Cardiac fibroblast (primary cell): ENCODE measurements at regions not wholly inside any gene's neighbourhood (a gene's known extent, or its start where the extent isn't known, plus 50 kb on each side); places are given as distances from the start of the nearest gene placed in this dataset.
A peak's percentile ranks its signal among the peaks of the same experiment; 100 is the strongest.

Source experiments
- DNase-seq, 2 donors: peaks; one replicate each; pipeline versions ENCODE4 v3.0.0 to v3.0.0-alpha.2; 2010; ENCODE audit warnings: low read depth in 2 of 2
- H3K4me3 ChIP-seq, 2 donors: replicated peaks in 1 of 2; 1 replicate in 1 of 2; 2 replicates in 1 of 2; pipeline ENCODE4 v1.5.1; 2011; ENCODE audit warnings: low read depth in 2 of 2, low read length in 2 of 2, mild to moderate bottlenecking in 2 of 2, moderate library complexity in 1 of 2
- TF ChIP-seq, protein P1 (sequence below): IDR thresholded peaks from one replicate; pipeline ENCODE4 v1.5.1; 2011; ENCODE audit warnings: low read depth, mild to moderate bottlenecking, low read length, inconsistent platforms

DNA sequence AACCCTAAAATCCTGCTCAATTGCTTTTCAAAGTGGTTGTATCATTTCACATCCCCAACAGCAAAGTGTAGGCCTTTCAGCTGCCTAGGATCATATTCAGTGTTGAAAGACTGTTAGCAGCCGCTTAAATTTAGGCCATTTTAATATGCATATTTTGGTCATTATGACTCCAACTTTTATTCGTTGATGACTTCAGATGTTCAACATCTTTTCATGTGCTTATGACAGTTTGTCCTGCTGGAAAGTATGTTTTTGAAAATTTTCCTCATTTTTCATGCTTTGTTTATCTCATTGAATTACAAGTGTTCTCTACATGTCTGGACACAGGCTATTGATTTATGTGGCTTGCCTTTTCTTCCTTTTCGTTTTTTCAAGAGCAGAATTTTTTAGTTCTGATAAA, 244.0 kb downstream of the THBS2 start:
- TF ChIP-seq, protein P1, sequence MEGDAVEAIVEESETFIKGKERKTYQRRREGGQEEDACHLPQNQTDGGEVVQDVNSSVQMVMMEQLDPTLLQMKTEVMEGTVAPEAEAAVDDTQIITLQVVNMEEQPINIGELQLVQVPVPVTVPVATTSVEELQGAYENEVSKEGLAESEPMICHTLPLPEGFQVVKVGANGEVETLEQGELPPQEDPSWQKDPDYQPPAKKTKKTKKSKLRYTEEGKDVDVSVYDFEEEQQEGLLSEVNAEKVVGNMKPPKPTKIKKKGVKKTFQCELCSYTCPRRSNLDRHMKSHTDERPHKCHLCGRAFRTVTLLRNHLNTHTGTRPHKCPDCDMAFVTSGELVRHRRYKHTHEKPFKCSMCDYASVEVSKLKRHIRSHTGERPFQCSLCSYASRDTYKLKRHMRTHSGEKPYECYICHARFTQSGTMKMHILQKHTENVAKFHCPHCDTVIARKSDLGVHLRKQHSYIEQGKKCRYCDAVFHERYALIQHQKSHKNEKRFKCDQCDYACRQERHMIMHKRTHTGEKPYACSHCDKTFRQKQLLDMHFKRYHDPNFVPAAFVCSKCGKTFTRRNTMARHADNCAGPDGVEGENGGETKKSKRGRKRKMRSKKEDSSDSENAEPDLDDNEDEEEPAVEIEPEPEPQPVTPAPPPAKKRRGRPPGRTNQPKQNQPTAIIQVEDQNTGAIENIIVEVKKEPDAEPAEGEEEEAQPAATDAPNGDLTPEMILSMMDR, result no peak
- no peak for DNase-seq

DNA sequence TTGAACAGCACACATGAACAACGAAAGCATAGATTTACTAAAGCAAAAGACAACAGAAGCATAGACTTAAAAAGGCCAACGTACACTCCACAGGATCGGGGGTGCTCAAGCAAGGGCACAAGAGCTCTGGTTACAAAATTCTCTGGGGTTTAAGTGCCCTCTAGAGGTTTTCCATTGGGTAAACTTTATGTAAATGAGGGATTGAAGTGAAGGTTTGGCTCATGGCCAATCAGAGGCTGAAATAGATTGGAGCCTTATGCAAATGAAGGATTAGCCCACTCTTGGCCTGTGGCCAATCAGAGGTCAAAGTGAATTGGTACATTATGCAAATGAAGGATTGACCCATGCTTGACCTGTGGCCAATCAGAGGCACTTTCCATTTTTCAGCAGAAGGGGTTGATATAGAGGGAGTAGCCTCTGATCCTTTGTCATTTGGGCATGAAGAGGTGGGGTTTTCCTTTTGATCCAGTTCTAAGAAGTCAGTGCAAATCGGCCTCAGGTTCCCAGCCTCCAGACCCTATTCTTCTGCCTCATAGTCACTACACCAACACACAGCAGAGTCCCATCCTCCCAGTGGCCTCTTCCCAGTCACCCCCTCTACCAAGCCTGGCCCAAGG, 244.9 kb downstream of the THBS2 start:
- peak; percentile 20 to 24 for DNase-seq
- no peak overlapping the region for H3K4me3 ChIP-seq
- TF ChIP-seq, protein P1, result no peak

More for the DNA sequence above, 244.0 kb downstream of the THBS2 start:
- H3K4me3 ChIP-seq, result no peak overlapping the region

DNA sequence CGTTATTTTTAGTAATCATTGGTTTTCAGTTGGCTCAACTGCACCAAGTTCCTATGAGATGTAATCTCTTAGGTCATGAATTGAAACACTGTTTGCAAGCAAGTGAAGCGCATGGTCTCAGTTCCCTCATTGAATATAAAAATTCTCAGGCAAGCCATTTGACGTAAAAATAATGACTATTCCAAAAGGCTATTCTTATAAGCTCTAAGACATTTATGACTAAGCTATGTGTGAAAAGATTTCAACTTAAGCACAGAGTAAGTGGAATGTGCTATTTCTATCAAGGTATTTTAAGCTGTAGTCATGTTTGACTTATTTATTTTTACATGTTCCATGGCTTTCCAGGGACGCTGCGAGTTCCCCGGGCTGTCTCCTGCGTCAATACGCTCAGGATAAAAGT, 248.5 kb downstream of the THBS2 start:
- TF ChIP-seq, protein P1, result no peak
- H3K4me3 ChIP-seq, result no peak overlapping the region
- no peak for DNase-seq

DNA sequence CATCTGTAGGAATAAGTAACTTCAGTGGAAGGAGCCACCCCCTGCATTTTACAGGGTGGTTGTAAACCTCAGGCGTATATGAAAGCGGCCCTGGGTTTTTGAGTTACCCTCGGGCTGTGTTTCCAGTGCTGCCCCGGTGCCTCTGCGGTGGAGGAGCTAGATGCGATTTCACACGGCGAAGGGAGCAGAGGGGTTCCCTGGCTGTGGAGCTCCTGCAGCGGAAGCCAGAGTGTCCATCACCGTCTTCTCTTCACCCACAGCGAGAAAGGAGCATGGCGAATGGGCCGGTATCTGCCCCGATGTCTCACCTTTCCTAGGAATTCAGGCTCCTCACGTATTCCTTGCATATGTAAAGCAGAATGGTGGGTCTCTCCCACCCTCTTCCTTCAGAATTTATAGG, 253.6 kb downstream of the THBS2 start:
- no peak overlapping the region for H3K4me3 ChIP-seq
- DNase-seq, result no peak
- TF ChIP-seq, protein P1, result no peak

DNA sequence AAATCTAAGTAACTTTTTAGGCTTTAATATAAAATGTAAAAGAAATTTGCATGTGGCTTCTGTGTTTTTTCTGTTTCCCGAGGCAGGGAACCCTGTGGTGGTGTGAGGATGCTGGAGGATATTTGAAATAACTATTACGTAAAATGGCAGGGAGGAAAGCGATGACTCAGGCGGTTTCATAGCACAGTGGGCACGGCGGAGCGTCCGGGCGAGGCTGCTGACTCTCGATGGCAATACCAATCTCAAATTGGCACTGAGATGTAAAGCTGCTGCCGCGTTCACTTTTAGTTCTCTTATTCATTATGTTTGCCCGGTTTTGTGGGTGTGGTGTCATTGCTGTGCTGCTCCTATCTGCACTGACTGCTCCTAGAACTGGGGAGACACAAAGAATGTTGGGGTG, 254.3 kb downstream of the THBS2 start:
- H3K4me3 ChIP-seq, result no peak overlapping the region
- no peak for DNase-seq
- TF ChIP-seq, protein P1, result no peak

DNA sequence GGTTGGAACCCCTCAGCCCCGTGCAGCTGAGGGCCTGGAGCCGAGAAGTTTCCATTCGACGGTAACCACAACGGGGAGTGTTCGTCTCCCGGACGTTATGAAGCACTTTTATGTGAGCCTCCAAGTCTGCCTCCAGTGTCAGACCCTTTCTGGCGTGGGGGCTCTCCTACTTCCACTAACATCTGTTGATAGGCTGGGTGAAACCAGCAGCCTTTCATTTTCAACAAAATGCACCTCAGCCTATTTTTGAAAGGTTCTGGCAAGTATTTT, 257.4 kb downstream of the THBS2 start:
- no peak for DNase-seq
- TF ChIP-seq, protein P1, result no peak
- no peak overlapping the region for H3K4me3 ChIP-seq
